Thyroid gland (tissue), 4 donors: ENCODE measurements at regions not wholly inside any gene's neighbourhood (a gene's known extent, or its start where the extent isn't known, plus 50 kb on each side); places are given as distances from the start of the nearest gene placed in this dataset.

Source experiments
- DNase-seq, 2 donors: peaks; one replicate each; pipeline ENCODE4 v3.0.0-alpha.2; 2019
- H3K27ac ChIP-seq, 3 donors: fragments of 200-600 bp; sonication (generic); 1 replicate in 2 of 3; 2 replicates in 1 of 3; pipeline ENCODE4 v1.5.1; 2016 to 2019; ENCODE audit warnings: mild to moderate bottlenecking in 1 of 3, moderate library complexity in 1 of 3
- H3K27me3 ChIP-seq: fragments of 200-600 bp; sonication (generic); one replicate; pipeline ENCODE4 v1.5.1; 2019
- H3K36me3 ChIP-seq, 2 donors: fragments of 200-600 bp; sonication (generic); one replicate each; pipeline ENCODE4 v1.5.1; 2016 to 2019
- H3K4me1 ChIP-seq, 2 donors: fragments of 200-600 bp; sonication (generic); one replicate each; pipeline ENCODE4 v1.5.1; 2017 to 2019
- H3K4me3 ChIP-seq, 3 donors: fragments of 200-600 bp; sonication (generic); replicated peaks in 1 of 3; 1 replicate in 2 of 3; 2 replicates in 1 of 3; pipeline ENCODE4 v1.5.1; 2016; ENCODE audit warnings: mild to moderate bottlenecking in 1 of 3
- H3K9me3 ChIP-seq: fragments of 200-600 bp; sonication (generic); one replicate; pipeline ENCODE4 v1.5.1; 2017
- POLR2A ChIP-seq, 2 donors: fragments of 450-650 bp; IDR thresholded peaks; one replicate each; pipeline ENCODE4 v1.6.1; 2017; ENCODE audit warnings: antibody characterized with exemption in 2 of 2, mild to moderate bottlenecking in 2 of 2, moderate library complexity in 1 of 2
- WGBS, 2 donors: methylation state at CpG; one replicate each; pipeline ENCODE4 v1.1.5; 2017; 5-methylcytosine and 5-hydroxymethylcytosine counted together
- intact Hi-C: fragments of 100-400 bp; cut with DNase I; formaldehyde crosslinking; loops from one replicate; pipeline ENCODE4 v1.15.1; 2023
- TF ChIP-seq, protein P1 (sequence below), 6 experiments: fragments of 200-600 bp in 3 of 6; fragments of 450-650 bp in 3 of 6; sonication (generic) in 3 of 6; IDR thresholded peaks; one replicate each; pipeline ENCODE4 v1.5.1; 2016 to 2019; ENCODE audit warnings: antibody characterized with exemption in 6 of 6, mild to moderate bottlenecking in 2 of 6, inconsistent platforms in 1 of 6, moderate library complexity in 1 of 6

DNA sequence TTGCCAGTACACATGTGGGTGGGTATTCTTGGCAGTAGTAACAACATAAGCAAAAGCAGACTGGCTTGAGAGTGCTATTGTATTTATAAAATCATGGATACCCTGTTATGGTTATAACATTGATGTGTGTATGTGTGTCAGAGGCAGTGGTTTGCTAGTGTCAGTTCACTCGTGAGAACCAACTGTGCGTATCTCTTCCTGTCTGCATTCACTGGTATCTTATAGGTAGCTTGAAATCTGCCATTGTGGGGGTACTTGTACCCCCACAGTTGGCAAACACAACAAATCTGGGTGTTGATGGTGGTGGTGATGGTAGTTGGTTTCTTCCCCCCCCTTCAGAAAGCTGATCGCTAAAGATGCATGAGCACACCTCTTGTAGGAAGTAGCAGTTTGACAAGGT lies 355.8 kb upstream of the SATB1 start:
- intact Hi-C loops: no loop called here
- no peak overlapping the region for H3K27ac ChIP-seq
- TF ChIP-seq POLR2A (IDR thresholded peaks at IDR 0.05): no peak
- H3K9me3 ChIP-seq: no peaks in the 10 kb centered on the region
- 77 to 90% methylated on average over 3 of the region's 3 CpGs for WGBS, 2 donors
- H3K4me3 ChIP-seq: no peak overlapping the region
- DNase-seq: no peak
- no peaks in the 10 kb centered on the region for H3K27me3 ChIP-seq
- no peaks in the 10 kb centered on the region for H3K4me1 ChIP-seq
- no peaks in the 10 kb centered on the region for H3K36me3 ChIP-seq

DNA sequence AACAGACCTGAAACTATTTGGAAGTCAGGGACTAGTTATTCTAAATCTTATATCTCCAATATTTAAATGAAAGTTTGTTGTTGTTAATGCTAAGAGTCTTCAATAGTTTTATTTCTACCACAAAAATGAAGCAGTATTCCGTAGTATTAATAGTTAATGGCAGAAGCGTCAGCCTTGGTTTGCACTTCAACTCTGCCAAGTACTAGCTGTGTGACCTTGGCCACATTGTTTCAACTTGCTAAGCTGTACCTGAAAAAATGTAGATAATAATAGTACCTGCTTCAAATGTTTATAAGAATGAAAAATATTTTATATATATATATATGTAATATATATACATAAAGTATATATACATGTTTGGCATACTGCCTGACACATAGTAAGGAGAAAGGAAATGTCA lies 354.6 kb upstream of the SATB1 start:
- Histone ChIP-seq H3K4me3 (no peak overlapping the region), H3K9me3 (no peaks in the 10 kb centered on the region), H3K27ac (no peak overlapping the region), H3K4me1 (no peaks in the 10 kb centered on the region), H3K27me3 (no peaks in the 10 kb centered on the region), H3K36me3 (no peaks in the 10 kb centered on the region)
- TF ChIP-seq, protein P1, sequence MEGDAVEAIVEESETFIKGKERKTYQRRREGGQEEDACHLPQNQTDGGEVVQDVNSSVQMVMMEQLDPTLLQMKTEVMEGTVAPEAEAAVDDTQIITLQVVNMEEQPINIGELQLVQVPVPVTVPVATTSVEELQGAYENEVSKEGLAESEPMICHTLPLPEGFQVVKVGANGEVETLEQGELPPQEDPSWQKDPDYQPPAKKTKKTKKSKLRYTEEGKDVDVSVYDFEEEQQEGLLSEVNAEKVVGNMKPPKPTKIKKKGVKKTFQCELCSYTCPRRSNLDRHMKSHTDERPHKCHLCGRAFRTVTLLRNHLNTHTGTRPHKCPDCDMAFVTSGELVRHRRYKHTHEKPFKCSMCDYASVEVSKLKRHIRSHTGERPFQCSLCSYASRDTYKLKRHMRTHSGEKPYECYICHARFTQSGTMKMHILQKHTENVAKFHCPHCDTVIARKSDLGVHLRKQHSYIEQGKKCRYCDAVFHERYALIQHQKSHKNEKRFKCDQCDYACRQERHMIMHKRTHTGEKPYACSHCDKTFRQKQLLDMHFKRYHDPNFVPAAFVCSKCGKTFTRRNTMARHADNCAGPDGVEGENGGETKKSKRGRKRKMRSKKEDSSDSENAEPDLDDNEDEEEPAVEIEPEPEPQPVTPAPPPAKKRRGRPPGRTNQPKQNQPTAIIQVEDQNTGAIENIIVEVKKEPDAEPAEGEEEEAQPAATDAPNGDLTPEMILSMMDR (IDR thresholded peaks at IDR 0.05): no peak
- TF ChIP-seq POLR2A (IDR thresholded peaks at IDR 0.05): no peak
- 92 to 93% methylated on average over 2 of the region's 2 CpGs for WGBS, 2 donors
- intact Hi-C loops: no loop called here
- no peak for DNase-seq

DNA sequence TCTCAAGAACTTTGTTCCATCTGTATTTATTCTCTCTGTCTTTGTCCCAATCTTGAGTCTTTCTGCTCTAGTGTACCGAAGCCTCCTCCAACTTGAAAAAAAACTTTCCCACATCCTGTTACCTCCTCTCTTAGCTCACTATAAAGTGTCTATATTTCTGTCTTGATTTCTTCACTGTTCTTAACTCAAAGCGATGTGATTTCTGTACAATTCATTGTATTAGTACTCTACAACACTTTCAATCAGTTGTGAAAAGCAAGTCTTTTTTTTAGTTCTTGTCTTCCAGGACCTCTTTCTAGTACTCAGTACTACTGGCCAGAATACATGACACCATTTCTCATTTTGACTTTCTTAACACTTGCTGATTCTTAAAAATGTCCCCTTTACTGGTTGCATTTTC lies 353.5 kb upstream of the SATB1 start:
- Histone ChIP-seq H3K4me1 (no peaks in the 10 kb centered on the region), H3K4me3 (no peak overlapping the region), H3K27ac (no peak overlapping the region), H3K36me3 (no peaks in the 10 kb centered on the region), H3K9me3 (no peaks in the 10 kb centered on the region), H3K27me3 (no peaks in the 10 kb centered on the region)
- WGBS, 2 donors: 61 to 67% methylated on average over 2 of the region's 2 CpGs
- TF ChIP-seq, protein P1 (IDR thresholded peaks at IDR 0.05): no peak
- no peak for TF ChIP-seq POLR2A (IDR thresholded peaks at IDR 0.05)
- intact Hi-C loops: no loop called here
- no peak for DNase-seq

DNA sequence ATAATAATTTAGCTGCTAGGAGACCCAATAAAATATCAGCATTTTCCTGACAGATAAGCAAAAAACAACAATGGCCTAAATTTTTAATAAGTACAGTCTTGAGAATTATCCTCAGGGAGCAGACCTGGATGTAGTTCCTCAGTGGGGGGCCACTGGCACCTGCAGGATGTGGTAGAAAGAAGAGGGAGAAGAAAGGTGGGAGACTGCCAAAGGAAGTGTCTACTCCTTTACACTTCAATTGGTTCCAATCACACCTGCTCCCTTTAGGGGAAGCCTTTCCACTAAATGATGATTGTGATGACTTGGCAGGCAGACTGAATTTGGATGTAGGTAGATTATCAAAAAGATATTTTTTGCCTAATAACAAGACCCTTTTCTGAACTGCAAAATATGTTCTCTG lies 353.0 kb upstream of the SATB1 start:
- H3K27me3 ChIP-seq: no peaks in the 10 kb centered on the region

DNA sequence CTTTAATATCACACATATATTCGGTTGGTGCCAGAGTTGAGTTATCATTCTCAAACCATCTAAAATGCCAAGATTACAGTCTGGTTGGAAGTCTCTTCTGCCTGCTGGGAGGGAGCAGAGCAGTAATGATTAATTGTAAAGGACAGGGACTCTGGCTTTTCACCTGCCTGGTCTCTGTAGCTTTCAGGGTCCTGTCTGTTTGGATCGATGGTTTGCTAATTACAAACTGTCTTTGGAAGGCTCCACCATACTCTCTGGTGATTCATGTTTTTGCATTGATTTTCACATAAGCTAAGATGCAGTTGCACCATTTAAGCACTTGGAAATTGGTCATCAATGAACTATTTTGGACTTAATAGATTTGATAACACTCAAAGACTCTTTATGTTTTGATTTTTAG lies 350.4 kb upstream of the SATB1 start:
- DNase-seq: no peak
- Histone ChIP-seq H3K36me3 (no peaks in the 10 kb centered on the region), H3K4me3 (no peak overlapping the region), H3K27me3 (no peaks in the 10 kb centered on the region), H3K4me1 (no peaks in the 10 kb centered on the region), H3K9me3 (no peaks in the 10 kb centered on the region), H3K27ac (no peak overlapping the region)
- TF ChIP-seq, protein P1 (IDR thresholded peaks at IDR 0.05): no peak
- TF ChIP-seq POLR2A (IDR thresholded peaks at IDR 0.05): no peak
- WGBS, 2 donors: 94 to 98% methylated on average over 2 of the region's 2 CpGs
- intact Hi-C loops: no loop called here

More for the DNA sequence above, 353.0 kb upstream of the SATB1 start:
- no peaks in the 10 kb centered on the region for H3K36me3 ChIP-seq
- no peak for DNase-seq
- no peaks in the 10 kb centered on the region for H3K4me1 ChIP-seq
- H3K9me3 ChIP-seq: no peaks in the 10 kb centered on the region
- TF ChIP-seq, protein P1 (IDR thresholded peaks at IDR 0.05): no peak
- no peak for TF ChIP-seq POLR2A (IDR thresholded peaks at IDR 0.05)
- H3K4me3 ChIP-seq: no peak overlapping the region
- intact Hi-C loops: no loop called here
- no peak overlapping the region for H3K27ac ChIP-seq
